ENCODE measurements at regions not wholly inside any gene's neighbourhood (a gene's known extent, or its start where the extent isn't known, plus 50 kb on each side); places are given as distances from the start of the nearest gene placed in this dataset.

- ChIA-PET POLR2A (ENCODE audit: unreplicated experiment) (no interaction called here), CTCF (no interaction called here)
- Histone ChIP-seq H2AFZ (no peak overlapping the region), H3K36me3 (ENCODE audit: low read depth) (no peaks in the 10 kb centered on the region), H3K79me2 (ENCODE audit: low read depth) (no peaks in the 10 kb centered on the region), H3K4me2 (no peak overlapping the region), H3K9me3 (ENCODE audit: insufficient read depth, low read depth) (no peaks in the 10 kb centered on the region), H3F3A (ENCODE audit: insufficient read depth, low read depth) (no peaks in the 10 kb centered on the region), H3K4me1 (replicated peaks; ENCODE audit: insufficient read depth) (no peaks in the 10 kb centered on the region), H4K20me1 (ENCODE audit: insufficient read depth) (no peaks in the 10 kb centered on the region), H3K4me3 (no peak overlapping the region), H3K27ac (no peak overlapping the region), H3K27me3 (ENCODE audit: insufficient read depth, low read depth) (no peaks in the 10 kb centered on the region), H3K9me2 (ENCODE audit: insufficient read depth) (no peaks in the 10 kb centered on the region)
- intact Hi-C loops (cut with micrococcal nuclease; ENCODE audit: unreplicated experiment) = no loop called here
- no TSS peak for BruUV-seq (replicated peaks)
- DNase-seq = no peak
- TF ChIP-seq, protein P1, sequence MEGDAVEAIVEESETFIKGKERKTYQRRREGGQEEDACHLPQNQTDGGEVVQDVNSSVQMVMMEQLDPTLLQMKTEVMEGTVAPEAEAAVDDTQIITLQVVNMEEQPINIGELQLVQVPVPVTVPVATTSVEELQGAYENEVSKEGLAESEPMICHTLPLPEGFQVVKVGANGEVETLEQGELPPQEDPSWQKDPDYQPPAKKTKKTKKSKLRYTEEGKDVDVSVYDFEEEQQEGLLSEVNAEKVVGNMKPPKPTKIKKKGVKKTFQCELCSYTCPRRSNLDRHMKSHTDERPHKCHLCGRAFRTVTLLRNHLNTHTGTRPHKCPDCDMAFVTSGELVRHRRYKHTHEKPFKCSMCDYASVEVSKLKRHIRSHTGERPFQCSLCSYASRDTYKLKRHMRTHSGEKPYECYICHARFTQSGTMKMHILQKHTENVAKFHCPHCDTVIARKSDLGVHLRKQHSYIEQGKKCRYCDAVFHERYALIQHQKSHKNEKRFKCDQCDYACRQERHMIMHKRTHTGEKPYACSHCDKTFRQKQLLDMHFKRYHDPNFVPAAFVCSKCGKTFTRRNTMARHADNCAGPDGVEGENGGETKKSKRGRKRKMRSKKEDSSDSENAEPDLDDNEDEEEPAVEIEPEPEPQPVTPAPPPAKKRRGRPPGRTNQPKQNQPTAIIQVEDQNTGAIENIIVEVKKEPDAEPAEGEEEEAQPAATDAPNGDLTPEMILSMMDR (conservative IDR thresholded peaks at IDR 0.05) = no peak
- TF ChIP-seq EZH2 (IDR thresholded peaks at IDR 0.05; ENCODE audit: low read depth) = no peak
Measured at GRCh38 chr10:21090609-21091082, 193.5 kb upstream of the NEBL start.

- Histone ChIP-seq H3K79me2 (ENCODE audit: low read depth) (no peaks in the 10 kb centered on the region), H2AFZ (no peak overlapping the region), H3K27ac (no peak overlapping the region), H4K20me1 (ENCODE audit: insufficient read depth) (no peaks in the 10 kb centered on the region), H3K4me2 (no peak overlapping the region), H3K9me2 (ENCODE audit: insufficient read depth) (no peaks in the 10 kb centered on the region), H3K9me3 (ENCODE audit: insufficient read depth, low read depth) (no peaks in the 10 kb centered on the region), H3K27me3 (ENCODE audit: insufficient read depth, low read depth) (no peaks in the 10 kb centered on the region), H3K4me3 (no peak overlapping the region), H3K36me3 (ENCODE audit: low read depth) (no peaks in the 10 kb centered on the region), H3K4me1 (replicated peaks; ENCODE audit: insufficient read depth) (peaks cover 21% of the 10 kb centered on the region), H3F3A (ENCODE audit: insufficient read depth, low read depth) (peaks cover 13% of the 10 kb centered on the region)
- ChIA-PET CTCF (no interaction called here), POLR2A (ENCODE audit: unreplicated experiment) (no interaction called here)
- intact Hi-C loops (cut with micrococcal nuclease; ENCODE audit: unreplicated experiment) = loop anchor here (10.0 kb wide), 1 partner anchor 407 kb away; no protein-coding TSS in a partner anchor
- BruUV-seq (replicated peaks) = no TSS peak
- no peak for TF ChIP-seq EZH2 (IDR thresholded peaks at IDR 0.05; ENCODE audit: low read depth)
- TF ChIP-seq, protein P1 (conservative IDR thresholded peaks at IDR 0.05) = no peak
- DNase-seq = no peak
Measured at GRCh38 chr10:21087476-21087875, 190.4 kb upstream of the NEBL start.

- no peaks in the 10 kb centered on the region for H3K9me2 ChIP-seq (ENCODE audit: insufficient read depth)
- CTCF ChIA-PET = no interaction called here
Measured at GRCh38 chr10:21084700-21085099, 187.6 kb upstream of the NEBL start.

More at GRCh38 chr10:21084700-21085099, 187.6 kb upstream of the NEBL start:
- Histone ChIP-seq H3K27me3 (ENCODE audit: insufficient read depth, low read depth) (no peaks in the 10 kb centered on the region), H3K27ac (peak overlapping the region; percentile 80), H3K79me2 (ENCODE audit: low read depth) (no peaks in the 10 kb centered on the region), H4K20me1 (ENCODE audit: insufficient read depth) (no peaks in the 10 kb centered on the region), H3K4me2 (peak overlapping the region; percentile 46), H3K36me3 (ENCODE audit: low read depth) (no peaks in the 10 kb centered on the region), H3K4me1 (replicated peaks; ENCODE audit: insufficient read depth) (peaks cover 21% of the 10 kb centered on the region), H3K9me3 (ENCODE audit: insufficient read depth, low read depth) (no peaks in the 10 kb centered on the region), H3K4me3 (no peak overlapping the region), H2AFZ (no peak overlapping the region), H3F3A (ENCODE audit: insufficient read depth, low read depth) (peaks cover 13% of the 10 kb centered on the region)
- POLR2A ChIA-PET (ENCODE audit: unreplicated experiment) = interaction anchor here (0.6 kb wide), 1 partner anchor 441 kb away, joined by 5 read pairs; the partner anchor contains the start of gene SKIDA1
- TF ChIP-seq, protein P1 (conservative IDR thresholded peaks at IDR 0.05) = no peak
- TF ChIP-seq EZH2 (IDR thresholded peaks at IDR 0.05; ENCODE audit: low read depth) = no peak
- DNase-seq = no peak
- intact Hi-C loops (cut with micrococcal nuclease; ENCODE audit: unreplicated experiment) = loop anchor here (1.0 to 10.0 kb wide), 5 partner anchors 88 to 448 kb away; partner anchors contain the start of gene MLLT10
- BruUV-seq (replicated peaks) = no TSS peak
